ENCODE measurements at regions not wholly inside any gene's neighbourhood (a gene's known extent, or its start where the extent isn't known, plus 50 kb on each side); places are given as distances from the start of the nearest gene placed in this dataset.
A peak's percentile ranks its signal among the peaks of the same experiment; 100 is the strongest.

DNA sequence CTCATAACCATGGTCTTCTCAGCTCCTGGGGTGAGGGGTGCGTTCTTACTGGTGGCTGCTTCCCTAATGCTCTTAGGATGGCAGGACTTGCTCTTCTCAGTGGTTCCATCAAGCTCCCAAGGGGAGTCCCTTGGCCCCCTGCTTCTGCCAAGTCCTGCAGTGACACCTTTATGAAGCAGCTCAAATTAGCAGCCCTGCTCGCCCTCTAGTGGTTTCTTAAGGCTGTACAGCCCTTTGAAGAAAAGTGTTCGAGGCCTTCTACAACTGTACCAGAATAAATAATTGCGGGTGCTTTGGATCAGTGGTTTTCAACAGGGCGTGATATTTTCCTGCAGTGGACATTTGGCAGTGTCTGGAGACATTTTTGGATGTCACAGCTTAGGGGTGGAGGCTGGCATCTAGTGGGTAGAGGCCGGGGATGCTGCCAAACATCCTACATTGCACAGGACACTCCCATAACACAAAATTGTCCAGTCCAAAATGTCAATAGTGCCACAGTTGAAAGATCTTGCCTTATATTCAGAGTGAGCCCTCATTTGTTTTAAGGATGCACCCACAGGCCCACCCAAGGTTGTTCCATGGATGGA is 204.7 kb upstream of the S100G start:
- DNase-seq (ENCODE audit: low spot score): no peak

GRCh38 chrX:16451334-16451733 is 198.6 kb upstream of the S100G start:
- no peak for DNase-seq (ENCODE audit: low spot score)

- DNase-seq (ENCODE audit: low spot score): no peak
Observed at GRCh38 chrX:16454926-16455325, 195.0 kb upstream of the S100G start.

- DNase-seq (ENCODE audit: low spot score): no peak
Observed at GRCh38 chrX:16457239-16457638, 192.7 kb upstream of the S100G start.

GRCh38 chrX:16458208-16458607 is 191.8 kb upstream of the S100G start:
- no peak for DNase-seq (ENCODE audit: low spot score)

DNA sequence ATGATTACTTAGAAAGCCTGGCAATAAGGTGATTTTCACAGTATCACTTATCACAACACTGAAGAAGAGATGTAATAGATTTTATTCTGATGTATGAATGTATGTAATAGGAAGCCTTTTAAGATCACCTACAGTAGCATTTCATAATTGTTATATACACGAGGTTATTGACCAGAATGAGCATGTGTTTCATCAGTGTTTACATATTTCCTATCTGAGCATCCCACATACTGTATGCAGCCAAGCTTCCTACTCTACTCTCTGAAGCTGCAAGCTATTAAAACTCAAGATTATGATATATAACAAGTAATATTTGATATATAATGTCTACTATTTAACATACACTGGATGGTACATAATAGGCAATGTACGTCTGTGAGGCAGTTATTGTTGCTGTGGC is 190.9 kb upstream of the S100G start:
- DNase-seq (ENCODE audit: low spot score): no peak

DNA sequence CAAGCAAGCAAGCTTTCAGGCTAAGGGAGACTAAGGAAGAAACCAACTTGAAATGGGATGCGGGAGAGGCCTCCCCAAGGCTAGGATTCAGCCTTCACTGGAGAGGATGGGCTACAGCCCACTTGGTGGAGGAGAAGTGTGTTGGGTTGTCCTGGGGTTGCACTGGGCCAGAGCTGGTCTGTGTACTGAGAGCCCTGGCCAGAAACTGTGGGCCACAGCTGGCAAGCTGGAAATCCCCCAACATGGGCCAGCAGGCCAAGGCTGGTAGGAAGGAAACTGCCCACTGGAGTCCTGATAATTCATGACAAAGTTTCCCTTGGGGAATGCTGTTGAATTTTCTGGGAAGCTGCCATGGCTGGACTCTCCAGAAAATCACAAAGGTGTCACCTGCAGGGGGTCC is 188.0 kb upstream of the S100G start:
- DNase-seq (ENCODE audit: low spot score): no peak

GRCh38 chrX:16462912-16463311 is 187.0 kb upstream of the S100G start:
- DNase-seq (ENCODE audit: low spot score): peak; percentile 43

DNA sequence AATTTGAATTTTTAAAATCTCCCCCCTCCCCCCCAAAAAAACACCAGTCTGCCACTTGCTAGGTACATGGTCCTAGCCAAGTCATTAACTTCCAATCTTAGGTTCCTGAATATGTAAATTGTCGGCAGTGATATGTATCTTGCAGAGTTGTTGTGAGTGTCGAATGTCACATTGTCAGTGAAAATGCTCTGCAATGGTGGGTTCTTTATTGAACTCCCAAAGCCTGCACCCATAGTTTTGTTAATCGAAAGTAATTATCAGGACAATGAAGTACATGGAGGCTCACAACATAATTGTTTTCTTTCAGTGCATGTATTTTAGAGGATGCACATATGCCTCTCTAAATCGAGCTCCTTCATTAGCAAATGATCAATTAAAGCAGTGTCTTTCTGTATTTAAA is 185.6 kb upstream of the S100G start:
- no peak for DNase-seq (ENCODE audit: low spot score)

- peak; percentile 21 for DNase-seq (ENCODE audit: low spot score)
Observed at GRCh38 chrX:16465081-16465876, 184.7 kb upstream of the S100G start.

DNA sequence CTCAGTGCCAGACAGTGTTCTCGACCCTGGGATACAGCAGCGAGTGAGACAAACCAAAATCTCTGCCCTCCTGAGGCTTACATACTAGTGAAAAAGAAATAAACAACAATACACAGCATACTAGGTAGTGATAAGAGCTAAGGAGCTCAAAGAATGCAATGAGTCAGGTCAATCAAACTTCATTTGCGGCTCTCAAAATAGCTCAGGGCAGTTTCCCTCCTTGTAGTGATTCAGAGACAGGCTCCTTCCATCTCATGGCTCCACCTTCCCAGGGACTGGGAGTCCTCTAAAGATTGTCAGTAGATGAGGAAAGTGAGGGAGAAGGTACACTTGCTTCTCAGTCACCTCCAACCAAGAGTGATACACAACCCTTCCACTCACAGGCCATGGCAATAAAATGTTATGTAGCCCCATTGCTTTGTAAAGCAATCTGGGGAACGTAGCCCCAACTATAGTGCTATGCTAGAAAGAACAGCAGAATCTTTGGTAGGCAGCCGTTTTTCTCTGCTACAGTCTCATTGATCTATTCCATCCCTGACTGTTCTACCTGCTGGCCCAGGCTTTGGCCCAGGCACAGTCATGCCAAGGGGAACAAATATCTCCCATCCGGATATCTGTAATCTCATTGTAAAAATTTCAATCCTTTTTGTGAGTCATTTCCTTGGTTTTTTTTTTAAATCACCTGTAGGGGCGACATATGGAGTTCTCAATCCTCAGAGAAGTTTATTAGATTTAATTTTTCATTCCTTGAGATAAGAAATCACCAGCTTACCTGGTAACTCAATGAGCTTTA is 183.1 kb upstream of the S100G start:
- no peak for DNase-seq (ENCODE audit: low spot score)

DNA sequence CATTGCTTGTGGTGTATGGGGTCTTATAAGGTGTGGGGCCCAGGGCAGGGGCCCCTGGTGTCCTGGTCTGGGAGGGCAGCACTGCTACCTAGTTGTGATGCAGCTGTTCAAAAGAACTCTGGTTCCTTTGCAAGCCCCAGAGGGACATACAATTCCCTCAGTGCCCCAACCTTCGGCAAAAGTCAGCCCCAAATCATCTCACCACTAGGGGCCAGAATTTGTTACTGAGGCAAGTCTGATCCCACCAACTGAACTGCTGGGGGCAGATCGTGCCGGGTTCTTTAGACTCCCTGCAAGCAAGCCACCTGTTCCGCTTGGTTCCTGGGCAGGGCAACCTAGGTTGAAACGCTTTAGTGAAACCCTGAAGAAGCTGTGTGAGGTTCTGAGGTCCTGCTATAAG is 180.1 kb upstream of the S100G start:
- DNase-seq (ENCODE audit: low spot score): no peak

- DNase-seq (ENCODE audit: low spot score): no peak
Observed at GRCh38 chrX:16472345-16472744, 177.6 kb upstream of the S100G start.

- DNase-seq (ENCODE audit: low spot score): no peak
Observed at GRCh38 chrX:16474511-16474910, 175.4 kb upstream of the S100G start.

DNA sequence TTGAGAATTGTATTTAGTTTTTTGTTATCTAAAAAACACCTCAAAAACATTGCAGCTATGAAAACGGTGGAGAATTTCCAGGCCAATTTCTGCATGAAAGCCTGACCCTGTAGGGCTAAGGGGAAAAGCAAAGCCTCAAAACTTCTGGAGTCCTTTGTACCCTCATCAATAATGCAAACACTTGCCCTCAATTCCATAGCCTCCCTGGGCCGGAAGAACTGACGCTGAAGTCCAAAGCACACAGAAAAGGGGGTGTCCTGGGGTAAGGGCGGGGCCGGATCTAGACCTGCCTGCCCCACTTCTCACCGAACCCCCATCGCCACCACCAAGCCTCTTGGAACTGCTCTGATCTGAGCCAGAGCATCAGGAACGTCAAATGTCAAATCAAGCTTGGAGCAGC is 173.9 kb upstream of the S100G start:
- DNase-seq (ENCODE audit: low spot score): no peak

GRCh38 chrX:16476692-16477091 is 173.3 kb upstream of the S100G start:
- DNase-seq (ENCODE audit: low spot score): no peak

DNA sequence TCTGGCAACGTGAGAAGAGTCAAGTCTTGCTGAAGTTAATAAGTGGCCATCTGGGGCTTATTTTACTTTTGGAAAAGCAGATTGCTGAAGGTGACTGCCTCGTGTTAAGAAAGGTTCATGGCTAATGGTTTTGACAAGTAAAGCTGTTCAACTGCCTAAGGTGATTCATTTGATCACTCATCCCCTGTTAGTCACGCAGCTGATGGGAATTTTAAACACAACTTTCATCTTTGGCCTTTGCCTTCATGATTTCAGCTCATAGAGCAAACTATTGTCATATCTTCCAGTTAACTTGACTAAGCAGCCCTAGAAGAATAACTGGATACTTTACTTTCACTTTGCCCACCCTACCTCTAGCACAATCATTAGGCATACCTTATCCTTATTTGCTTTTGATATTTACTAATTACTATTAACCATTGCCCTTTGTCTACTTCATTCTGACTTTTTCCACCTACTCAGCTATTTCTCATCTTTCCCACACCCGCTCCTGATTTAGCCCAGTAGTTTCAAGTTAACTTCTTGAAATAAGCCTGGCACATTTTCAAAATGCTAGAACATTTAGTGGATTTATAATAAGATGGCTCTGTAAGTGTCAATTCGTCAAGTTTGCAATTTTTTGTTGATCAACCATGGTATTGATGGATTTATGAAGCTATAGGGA is 170.6 kb upstream of the S100G start:
- no peak for DNase-seq (ENCODE audit: low spot score)

- DNase-seq (ENCODE audit: low spot score): no peak
Observed at GRCh38 chrX:16480049-16480448, 169.9 kb upstream of the S100G start.

GRCh38 chrX:16484338-16484737 is 165.6 kb upstream of the S100G start:
- peak; percentile 34 for DNase-seq (ENCODE audit: low spot score)

- no peak for DNase-seq (ENCODE audit: low spot score)
Observed at GRCh38 chrX:16487620-16488385, 162.2 kb upstream of the S100G start.

GRCh38 chrX:16488959-16489358 is 161.0 kb upstream of the S100G start:
- DNase-seq (ENCODE audit: low spot score): no peak

- no peak for DNase-seq (ENCODE audit: low spot score)
Observed at GRCh38 chrX:16491461-16491860, 158.5 kb upstream of the S100G start.

Measured in hepatic stellate cell (primary cell).